Skin epidermis (tissue), 12 donors: ENCODE measurements at regions not wholly inside any gene's neighbourhood (a gene's known extent, or its start where the extent isn't known, plus 50 kb on each side); places are given as distances from the start of the nearest gene placed in this dataset.

Experiments
- H3K27ac ChIP-seq, 21 experiments: fragments of 200-600 bp; sonication (generic) in 11 of 21; one replicate each; pipeline ENCODE4 v1.5.0; 2020; ENCODE audit warnings: mild to moderate bottlenecking in 3 of 21, inconsistent platforms in 2 of 21, moderate library complexity in 2 of 21
- H3K4me3 ChIP-seq, 7 experiments: fragments of 200-600 bp; sonication (generic) in 2 of 7; one replicate each; pipeline ENCODE4 v1.5.0; 2020; ENCODE audit warnings: inconsistent platforms in 2 of 7, mild to moderate bottlenecking in 2 of 7, moderate library complexity in 1 of 7

DNA sequence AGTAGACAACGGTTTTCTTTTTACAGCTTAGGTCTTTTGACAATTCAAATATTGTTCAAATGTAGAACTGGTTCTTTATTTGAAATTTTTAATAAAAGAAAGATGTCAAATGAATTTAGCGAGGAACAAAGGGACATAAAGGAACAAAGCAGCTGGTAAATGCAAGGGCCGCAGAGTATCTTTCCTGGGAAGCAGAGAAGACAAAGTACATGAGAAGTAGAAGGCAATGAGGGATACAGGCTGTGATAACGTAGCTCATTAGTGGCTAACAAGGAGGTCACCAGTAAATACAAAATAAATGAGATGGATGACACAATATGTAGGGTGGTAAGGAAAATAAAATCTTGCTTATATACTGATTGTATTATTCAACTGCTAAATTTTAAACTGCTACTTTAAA is 762.8 kb downstream of the VGLL3 start:
- no peak overlapping the region for H3K27ac ChIP-seq

GRCh38 chr3:86225461-86225860 is 765.5 kb downstream of the VGLL3 start:
- Histone ChIP-seq H3K4me3 (no peak overlapping the region), H3K27ac (no peak overlapping the region)

More for the DNA sequence above, 762.8 kb downstream of the VGLL3 start:
- no peak overlapping the region for H3K4me3 ChIP-seq

DNA sequence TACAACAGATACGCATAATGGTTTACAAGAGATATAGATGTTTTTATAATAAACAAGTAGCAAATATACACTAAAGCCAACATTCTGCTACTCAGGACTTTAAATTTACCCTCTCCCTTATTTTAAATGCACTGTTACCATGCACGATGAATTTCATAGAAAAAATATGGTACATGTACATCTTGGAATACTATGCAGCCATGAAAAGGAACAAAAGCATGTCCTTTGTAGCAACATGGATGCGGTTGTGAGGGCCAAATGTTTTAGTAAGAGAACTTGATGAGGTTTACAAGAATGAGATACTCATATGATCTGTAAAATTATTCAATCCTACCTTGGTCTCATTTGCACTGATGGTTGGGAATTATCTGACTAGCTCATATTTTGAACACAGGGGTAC is 769.3 kb downstream of the VGLL3 start:
- no peak overlapping the region for H3K4me3 ChIP-seq
- no peak overlapping the region for H3K27ac ChIP-seq

DNA sequence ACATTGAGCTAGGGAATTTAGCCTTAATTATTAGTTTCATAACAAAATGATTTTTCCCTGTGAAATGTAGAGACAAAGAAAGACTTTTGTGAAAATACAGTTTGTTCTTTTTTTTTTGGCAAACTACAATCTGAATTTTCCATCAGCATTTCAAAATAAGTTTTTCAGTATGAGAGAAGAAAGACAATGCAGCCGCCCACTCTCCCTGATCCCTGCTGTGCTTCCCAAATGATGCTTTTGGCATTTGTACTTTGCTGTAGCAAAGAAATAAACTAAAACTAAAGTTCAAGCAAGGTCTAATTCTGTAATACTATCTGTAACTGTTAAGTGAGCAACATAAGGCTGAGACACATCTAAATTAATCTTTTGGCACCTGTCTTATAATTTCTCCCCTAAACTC is 782.2 kb downstream of the VGLL3 start:
- Histone ChIP-seq H3K4me3 (no peak overlapping the region), H3K27ac (no peak overlapping the region)

- H3K4me3 ChIP-seq: no peak overlapping the region
- no peak overlapping the region for H3K27ac ChIP-seq
Observed at GRCh38 chr3:86182606-86183005, 808.3 kb downstream of the VGLL3 start.

- no peak overlapping the region for H3K27ac ChIP-seq
- H3K4me3 ChIP-seq: no peak overlapping the region
Observed at GRCh38 chr3:86180696-86181095, 810.3 kb downstream of the VGLL3 start.

- no peak overlapping the region for H3K4me3 ChIP-seq
- no peak overlapping the region for H3K27ac ChIP-seq
Observed at GRCh38 chr3:86178095-86178494, 812.9 kb downstream of the VGLL3 start.

- Histone ChIP-seq H3K27ac (no peak overlapping the region), H3K4me3 (no peak overlapping the region)
Observed at GRCh38 chr3:86176445-86176784, 814.5 kb downstream of the VGLL3 start.

DNA sequence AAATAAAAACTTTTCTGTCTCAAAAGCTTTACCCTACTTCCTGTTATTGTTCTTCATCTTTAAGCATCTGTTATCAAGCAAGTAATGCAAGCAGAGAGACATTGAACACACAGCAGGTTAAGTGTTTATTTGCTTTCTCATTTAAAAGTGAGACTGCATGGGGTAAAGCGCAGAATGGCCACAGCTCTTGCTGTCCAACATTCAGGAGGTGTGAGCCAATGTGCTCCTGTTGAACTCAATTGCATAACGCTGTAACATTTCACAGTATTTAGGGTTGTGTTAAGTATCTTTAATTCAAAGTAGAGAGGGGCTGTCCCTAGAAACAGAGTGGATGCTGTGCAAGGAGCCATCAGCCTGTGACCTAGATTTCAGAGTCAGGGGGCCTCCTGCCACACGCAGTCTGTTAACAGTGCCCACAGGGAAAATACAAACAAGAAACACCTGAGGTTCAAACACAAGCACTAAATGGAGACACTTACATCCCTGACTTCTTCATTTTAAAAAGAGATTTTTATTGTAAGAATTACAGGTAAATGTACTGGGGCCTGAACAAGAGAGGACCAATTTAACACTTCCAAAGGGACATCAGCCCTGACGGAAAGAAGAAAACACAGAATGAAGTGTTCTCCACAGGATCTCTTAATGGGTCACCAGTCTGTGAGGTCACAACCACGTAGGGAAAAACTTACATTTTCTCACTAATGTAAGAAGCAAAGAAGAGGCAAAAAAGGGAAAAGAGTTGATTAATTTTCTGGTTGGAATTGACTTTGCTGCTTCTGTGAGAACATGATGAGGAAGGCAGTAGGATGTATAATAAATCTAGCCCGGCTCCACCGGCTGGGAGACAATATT is 815.1 kb downstream of the VGLL3 start:
- no peak overlapping the region for H3K4me3 ChIP-seq

DNA sequence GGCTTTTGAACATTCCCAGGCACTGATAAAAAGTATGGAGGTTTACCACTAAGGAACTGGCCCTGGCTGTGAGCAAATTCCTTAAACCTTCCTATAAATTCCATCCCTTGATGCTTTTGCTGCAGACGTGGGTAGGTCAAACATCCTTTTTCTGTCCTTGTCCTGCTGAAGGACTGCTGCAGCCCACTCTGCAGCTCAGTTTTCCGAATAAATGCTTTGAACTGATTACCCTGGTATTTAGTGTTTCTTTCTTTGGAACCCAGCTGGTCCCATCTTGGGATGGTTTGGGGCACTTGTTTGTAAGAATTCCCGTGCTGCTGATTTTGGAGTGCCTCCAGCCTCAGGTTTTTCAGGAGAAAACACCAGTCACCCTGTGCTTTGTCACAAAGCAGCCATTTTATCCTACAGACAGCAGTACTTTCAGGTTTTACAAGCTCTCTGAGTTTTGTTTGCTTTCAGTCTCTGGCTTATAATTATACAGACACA is 815.9 kb downstream of the VGLL3 start:
- H3K27ac ChIP-seq: no peak overlapping the region
- H3K4me3 ChIP-seq: no peak overlapping the region

More for the DNA sequence above, 815.1 kb downstream of the VGLL3 start:
- H3K27ac ChIP-seq: no peak overlapping the region

DNA sequence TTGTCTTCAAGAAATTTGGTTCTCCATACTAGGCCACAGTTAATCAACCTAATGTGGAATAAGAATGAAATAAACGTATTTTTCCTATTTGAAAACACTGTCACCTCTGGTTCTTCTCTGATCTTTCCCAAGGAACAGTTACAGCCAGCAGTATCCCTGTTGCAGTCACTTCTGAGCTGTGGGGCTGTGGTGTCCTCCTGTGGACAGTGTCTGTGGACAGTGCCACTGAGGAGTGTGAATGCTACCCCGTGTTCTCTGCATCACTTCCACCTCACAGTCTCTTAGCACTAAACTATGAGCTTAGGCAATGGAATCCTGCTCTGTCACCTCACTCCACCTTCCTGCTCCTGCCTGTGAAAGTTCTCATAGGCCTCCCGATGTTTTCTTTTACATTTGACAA is 817.5 kb downstream of the VGLL3 start:
- Histone ChIP-seq H3K27ac (no peak overlapping the region), H3K4me3 (no peak overlapping the region)

DNA sequence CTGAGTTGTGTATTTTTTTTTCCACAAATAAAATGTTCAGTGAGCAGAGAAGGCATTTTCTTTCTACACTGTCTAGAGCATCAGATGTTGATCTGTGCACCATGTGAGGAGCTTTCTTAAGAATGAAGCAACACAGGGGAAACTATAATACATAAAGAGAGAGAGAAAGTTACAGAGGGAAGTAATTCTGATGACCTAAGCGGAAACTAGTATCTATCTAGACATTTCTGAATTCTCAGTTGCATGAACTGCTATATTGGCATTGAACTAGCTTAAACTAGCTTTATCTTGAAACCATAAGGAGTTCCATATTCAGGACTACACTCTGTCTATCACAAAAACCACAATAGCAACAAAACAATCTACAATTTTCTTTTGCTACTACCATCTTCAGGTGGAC is 822.4 kb downstream of the VGLL3 start:
- H3K27ac ChIP-seq: no peak overlapping the region
- H3K4me3 ChIP-seq: no peak overlapping the region

DNA sequence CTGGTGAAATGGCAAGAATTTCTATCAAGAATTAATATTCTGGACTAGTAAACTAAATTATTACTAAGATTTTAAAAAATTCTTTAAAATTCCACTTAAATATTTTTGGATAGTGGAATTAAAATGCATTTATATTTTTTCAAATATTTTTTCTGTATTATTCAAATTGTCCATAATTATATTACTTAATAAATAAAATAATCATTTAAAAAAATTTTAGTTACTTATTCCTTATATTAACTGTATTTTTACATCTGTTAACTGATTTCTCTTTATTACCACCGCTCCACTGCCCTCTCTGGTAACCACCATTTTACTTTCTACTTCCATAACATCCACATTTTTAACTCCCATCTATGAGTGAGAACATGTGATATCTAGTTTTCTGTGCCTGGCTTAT is 828.4 kb downstream of the VGLL3 start:
- H3K4me3 ChIP-seq: no peak overlapping the region

DNA sequence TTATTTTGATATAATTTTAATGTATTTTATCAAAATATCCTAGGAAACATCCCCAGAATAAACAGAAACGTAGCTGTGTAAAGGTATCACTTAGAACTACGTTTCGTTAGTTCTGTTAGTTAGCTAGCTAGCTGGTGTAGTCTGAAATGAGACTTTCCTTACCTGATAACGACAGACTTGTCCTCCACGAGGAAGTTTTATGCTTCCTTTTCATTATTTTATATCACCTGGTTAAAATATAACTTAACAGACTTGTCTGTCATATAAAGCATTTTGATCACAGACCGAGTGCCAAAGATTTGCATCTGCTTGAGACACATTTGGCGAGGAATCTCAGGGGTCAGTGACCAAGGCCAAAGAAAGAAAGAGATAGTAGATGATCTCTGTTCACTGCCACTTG is 829.5 kb downstream of the VGLL3 start:
- H3K27ac ChIP-seq: no peak overlapping the region
- H3K4me3 ChIP-seq: no peak overlapping the region

More for the DNA sequence above, 828.4 kb downstream of the VGLL3 start:
- H3K27ac ChIP-seq: no peak overlapping the region

- Histone ChIP-seq H3K4me3 (no peak overlapping the region), H3K27ac (no peak overlapping the region)
Observed at GRCh38 chr3:86152620-86153019, 838.3 kb downstream of the VGLL3 start.

GRCh38 chr3:86149054-86149453 is 841.9 kb downstream of the VGLL3 start:
- no peak overlapping the region for H3K27ac ChIP-seq

GRCh38 chr3:86147119-86147518 is 843.8 kb downstream of the VGLL3 start:
- Histone ChIP-seq H3K4me3 (no peak overlapping the region), H3K27ac (no peak overlapping the region)

More at GRCh38 chr3:86149054-86149453, 841.9 kb downstream of the VGLL3 start:
- no peak overlapping the region for H3K4me3 ChIP-seq

DNA sequence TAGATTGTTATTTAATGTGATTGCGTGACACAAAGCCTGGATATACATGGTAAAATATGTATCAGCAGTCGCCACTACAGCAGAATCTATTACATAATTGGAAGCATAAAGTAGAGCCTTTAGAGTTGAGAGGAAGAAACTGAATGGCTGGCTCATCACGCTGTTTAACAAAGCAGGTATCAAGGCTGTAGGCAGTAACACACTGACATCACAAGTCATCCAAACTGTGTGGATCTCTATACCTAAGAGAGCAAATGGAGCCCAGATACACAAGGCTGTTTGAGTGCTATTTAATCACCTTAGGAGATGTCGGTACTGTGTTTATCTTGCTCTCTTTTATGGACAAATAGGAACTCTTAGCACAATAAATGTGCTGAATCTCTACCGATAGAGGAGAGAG is 864.4 kb downstream of the VGLL3 start:
- Histone ChIP-seq H3K27ac (no peak overlapping the region), H3K4me3 (no peak overlapping the region)
